PFSK-1 (cell line): ENCODE measurements at regions not wholly inside any gene's neighbourhood (a gene's known extent, or its start where the extent isn't known, plus 50 kb on each side); places are given as distances from the start of the nearest gene placed in this dataset.

Source experiments
- FOXP2 ChIP-seq: optimal IDR thresholded peaks from 2 replicates; pipeline ENCODE3; 2011; ENCODE audit warnings: borderline replicate concordance, control low read depth, inconsistent platforms; ENCODE audit not compliant: insufficient read depth; ENCODE audit errors: extremely low read length, extremely low read depth
- POLR2AphosphoS5 ChIP-seq: IDR thresholded peaks from 2 replicates; pipeline ENCODE4 v1.6.1; 2012; ENCODE audit warnings: low read depth, mild to moderate bottlenecking, control low read depth, low read length, moderate library complexity
- SIN3A ChIP-seq: IDR thresholded peaks from 2 replicates; pipeline ENCODE4 v1.6.1; 2012; ENCODE audit warnings: mild to moderate bottlenecking, low read length, moderate library complexity, borderline replicate concordance; ENCODE audit not compliant: insufficient read depth
- TAF1 ChIP-seq: IDR thresholded peaks from 2 replicates; pipeline ENCODE4 v1.6.1; 2012; ENCODE audit warnings: low read length, control low read depth, borderline replicate concordance; ENCODE audit not compliant: insufficient read depth
- TF ChIP-seq, protein P1 (sequence below), 2 experiments: IDR thresholded peaks; 2 replicates each; pipeline versions ENCODE4 v1.6.1 to v1.8.0; 2011 to 2012; ENCODE audit warnings: low read depth in 2 of 2, low read length in 2 of 2, control low read depth in 1 of 2, inconsistent platforms in 1 of 2, mild to moderate bottlenecking in 1 of 2, moderate library complexity in 1 of 2; ENCODE audit not compliant: insufficient read depth in 1 of 2

DNA sequence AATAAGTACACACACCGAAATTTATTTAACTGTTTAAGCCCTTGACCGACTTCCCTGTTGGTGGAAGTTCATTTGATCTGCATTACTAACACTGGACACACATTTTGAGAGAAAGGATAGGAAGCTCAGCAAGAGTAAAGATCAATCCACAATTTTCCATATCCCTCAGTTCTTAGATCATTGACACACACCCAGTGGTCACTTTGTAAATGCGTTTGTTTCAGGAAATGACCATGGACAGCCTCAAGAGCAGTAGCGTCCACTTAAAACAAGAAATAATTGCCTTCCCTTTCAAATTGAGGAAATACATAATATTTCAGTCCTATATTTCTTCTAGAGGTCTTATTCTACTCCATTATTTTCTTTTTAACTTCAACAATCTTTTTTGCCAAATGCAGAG, 511.5 kb upstream of the PTBP2 start:
- TF ChIP-seq POLR2AphosphoS5 (no peak), SIN3A (no peak), FOXP2 (no peak), TAF1 (no peak)
- TF ChIP-seq, protein P1, sequence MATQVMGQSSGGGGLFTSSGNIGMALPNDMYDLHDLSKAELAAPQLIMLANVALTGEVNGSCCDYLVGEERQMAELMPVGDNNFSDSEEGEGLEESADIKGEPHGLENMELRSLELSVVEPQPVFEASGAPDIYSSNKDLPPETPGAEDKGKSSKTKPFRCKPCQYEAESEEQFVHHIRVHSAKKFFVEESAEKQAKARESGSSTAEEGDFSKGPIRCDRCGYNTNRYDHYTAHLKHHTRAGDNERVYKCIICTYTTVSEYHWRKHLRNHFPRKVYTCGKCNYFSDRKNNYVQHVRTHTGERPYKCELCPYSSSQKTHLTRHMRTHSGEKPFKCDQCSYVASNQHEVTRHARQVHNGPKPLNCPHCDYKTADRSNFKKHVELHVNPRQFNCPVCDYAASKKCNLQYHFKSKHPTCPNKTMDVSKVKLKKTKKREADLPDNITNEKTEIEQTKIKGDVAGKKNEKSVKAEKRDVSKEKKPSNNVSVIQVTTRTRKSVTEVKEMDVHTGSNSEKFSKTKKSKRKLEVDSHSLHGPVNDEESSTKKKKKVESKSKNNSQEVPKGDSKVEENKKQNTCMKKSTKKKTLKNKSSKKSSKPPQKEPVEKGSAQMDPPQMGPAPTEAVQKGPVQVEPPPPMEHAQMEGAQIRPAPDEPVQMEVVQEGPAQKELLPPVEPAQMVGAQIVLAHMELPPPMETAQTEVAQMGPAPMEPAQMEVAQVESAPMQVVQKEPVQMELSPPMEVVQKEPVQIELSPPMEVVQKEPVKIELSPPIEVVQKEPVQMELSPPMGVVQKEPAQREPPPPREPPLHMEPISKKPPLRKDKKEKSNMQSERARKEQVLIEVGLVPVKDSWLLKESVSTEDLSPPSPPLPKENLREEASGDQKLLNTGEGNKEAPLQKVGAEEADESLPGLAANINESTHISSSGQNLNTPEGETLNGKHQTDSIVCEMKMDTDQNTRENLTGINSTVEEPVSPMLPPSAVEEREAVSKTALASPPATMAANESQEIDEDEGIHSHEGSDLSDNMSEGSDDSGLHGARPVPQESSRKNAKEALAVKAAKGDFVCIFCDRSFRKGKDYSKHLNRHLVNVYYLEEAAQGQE (IDR thresholded peaks at IDR 0.05; ENCODE audit: insufficient read depth in 1 of 2, low read depth in 2 of 2, low read length in 2 of 2), result no peak
